ENCODE measurements at regions not wholly inside any gene's neighbourhood (a gene's known extent, or its start where the extent isn't known, plus 50 kb on each side); places are given as distances from the start of the nearest gene placed in this dataset.

DNA sequence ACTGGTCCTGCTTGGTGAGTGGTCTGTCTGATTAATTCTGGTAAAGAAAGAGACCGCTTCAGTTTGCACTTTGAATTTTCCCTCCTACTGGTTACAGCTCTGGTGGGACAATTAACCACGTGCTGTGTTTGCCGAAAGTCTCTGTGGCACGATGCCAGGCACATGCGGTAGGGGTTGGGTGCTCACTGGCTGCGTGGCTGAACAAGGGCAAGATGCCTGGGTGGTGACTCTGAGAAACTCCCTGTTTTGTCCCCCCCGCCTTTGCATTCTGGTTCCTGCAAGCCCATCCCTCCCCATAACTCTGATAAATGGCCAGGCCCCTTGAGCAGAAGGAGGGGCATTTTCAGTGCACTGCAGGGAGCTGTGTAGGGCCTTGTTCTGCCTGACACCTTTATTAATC lies 206.1 kb downstream of the TFCP2L1 start:
- peak; percentile 61 for DNase-seq

DNA sequence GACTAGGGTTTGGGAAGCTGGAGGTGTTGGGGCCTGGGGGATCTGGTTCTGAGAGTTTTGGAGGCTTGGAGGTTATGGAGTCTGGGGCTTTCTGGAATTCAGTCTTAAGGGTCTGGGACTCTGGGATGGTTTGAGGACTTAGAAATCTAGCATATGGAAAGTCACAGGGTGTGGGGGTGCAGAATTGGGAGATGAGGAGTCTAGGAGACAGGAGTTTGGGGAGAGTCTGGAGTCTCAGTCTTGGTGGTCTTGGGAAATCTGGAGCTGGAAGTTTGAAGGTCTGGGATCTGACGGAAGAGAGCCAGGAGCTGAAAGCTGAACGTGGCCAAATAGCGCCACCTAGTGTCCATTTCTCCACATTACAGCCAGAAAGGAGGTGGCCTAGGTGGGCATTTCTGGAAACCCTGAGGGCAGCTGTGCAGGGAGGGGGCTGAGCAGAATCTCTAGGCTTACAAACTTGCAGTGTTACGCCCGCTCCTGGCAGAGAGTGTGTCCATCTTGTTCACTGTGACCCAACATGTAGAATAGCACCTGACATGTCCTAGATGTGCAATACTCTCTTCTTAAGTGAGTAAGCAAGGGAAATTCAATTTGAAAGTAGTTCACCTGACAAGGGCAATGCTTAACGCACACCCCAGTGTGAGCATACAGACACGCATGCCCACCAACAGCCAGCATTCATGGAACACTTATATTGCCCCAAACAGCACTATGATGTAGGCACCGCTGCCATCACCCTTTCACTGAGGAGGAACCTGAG lies 204.8 kb downstream of the TFCP2L1 start:
- peak; percentile 60 for DNase-seq

- DNase-seq: no peak
These were observed 203.3 kb downstream of the TFCP2L1 start for GRCh38 chr2:121081701-121082100.

GRCh38 chr2:121082191-121082590 lies 202.8 kb downstream of the TFCP2L1 start:
- DNase-seq: no peak

DNA sequence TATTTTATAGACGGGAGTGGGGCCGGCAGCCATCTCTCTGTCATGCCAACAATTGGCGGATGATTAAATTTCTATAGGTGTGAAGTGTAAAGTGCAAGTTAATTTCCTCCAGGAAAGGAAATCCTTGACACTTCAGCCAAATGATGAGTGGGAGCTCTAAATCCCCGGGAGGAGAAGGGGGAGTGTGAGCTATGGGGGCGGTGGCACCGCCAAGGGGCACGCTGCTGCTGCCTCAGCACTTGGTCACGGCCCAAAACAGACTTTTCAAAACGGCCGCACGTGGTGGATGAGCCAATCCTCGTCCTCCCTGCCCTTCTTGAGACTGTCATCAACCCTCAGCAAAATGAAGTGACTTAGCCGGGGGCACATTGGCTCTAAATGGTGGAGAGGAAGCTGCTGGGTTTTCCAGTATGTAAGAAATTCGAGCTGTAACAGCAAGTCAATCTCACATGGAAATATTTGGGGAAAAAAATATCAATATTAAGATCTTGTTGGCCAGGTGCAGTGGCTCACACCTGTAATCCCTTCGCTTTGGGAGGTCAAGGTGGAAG lies 200.8 kb downstream of the TFCP2L1 start:
- DNase-seq: no peak

GRCh38 chr2:121085801-121086200 lies 199.2 kb downstream of the TFCP2L1 start:
- no peak for DNase-seq

- DNase-seq: no peak
These were observed 198.6 kb downstream of the TFCP2L1 start for GRCh38 chr2:121086450-121086849.

- DNase-seq: no peak
These were observed 197.9 kb downstream of the TFCP2L1 start for GRCh38 chr2:121087117-121087516.

- DNase-seq: peak; percentile 77
These were observed 196.5 kb downstream of the TFCP2L1 start for GRCh38 chr2:121088251-121089165.

DNA sequence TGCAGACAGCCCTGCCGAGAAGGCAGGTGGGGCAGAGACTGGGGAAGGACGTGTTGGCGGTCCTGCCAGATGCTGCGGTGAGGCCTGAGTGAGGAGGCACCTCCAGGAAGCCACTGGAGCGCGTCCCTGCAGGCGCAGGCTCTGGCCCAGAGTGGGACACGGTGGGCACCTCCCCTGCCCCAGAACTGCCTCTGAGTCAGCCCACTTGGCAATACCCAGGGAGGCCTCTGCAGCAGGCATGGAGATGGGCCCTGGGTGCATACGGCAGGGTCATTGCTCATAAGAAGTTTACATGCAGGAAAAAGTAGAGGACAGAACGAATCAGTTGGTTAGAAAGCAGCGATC lies 195.9 kb downstream of the TFCP2L1 start:
- no peak for DNase-seq

DNA sequence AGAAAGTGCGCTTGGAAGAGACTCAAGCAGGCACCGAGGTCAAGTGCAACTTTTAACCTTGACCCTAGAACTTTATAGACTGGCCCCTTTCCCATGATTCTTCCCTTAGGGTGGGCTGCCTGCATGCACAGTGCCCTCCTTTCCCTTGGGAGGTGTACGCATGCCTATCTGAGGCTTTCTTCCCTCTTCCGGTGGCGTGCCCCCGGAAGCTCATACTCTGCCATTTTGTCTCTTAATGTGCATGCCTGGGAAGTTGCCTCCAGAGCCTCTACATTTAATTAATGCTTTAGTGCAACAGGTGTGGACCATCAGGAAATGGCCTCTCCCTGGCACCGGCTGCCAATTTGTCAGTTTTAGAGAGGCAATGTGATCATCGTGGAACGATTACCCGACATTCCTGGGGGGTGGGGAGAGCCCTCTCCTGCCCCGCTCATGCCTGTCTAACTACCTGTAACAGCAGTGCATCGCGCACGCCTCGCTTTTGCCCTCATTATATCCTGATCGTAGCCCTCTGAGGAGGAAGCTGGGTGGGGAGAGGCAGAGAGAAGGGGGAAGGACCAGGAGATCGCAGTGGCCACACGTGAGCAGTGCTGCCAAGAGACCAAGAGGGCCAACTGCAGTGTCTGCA lies 194.8 kb downstream of the TFCP2L1 start:
- DNase-seq: no peak

DNA sequence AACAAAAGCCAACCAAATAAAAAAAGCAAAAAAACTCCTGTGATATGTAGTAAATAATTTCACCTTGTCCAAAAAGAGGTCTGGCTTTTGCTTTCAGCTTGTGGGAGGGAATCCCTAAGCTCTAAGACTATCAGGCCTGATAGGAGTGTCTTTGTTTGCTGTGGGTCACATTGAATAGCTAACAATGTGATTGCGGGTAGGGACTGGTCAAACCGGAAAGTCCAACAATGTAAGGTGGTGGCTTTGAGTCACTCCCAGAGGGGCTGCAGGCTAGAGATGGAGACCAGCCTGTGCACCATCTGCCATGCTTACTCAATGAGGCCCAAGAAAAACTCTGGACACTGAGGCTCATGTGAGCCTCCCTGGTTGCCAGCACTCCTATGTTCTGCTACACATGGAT lies 192.9 kb downstream of the TFCP2L1 start:
- no peak for DNase-seq

DNA sequence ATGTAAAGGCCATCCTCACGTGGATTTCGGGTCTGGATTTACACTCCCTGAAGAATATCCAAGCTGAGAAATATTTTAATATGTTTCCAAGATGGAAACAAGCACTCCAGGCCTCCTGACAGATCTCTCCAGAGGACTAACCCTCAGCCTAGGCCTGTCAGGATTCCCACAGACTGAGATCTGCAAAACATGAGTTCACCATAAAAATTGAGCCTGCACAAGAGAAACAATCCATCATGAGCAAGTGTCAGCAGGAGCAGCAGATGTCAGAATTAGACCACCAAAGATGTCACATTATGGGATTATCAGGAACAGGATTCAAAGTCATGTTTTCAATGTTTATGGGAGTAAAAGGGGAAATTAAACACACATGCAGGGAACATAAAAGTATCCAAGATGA lies 191.3 kb downstream of the TFCP2L1 start:
- DNase-seq: peak; percentile 20

- peak; percentile 51 for DNase-seq
These were observed 190.9 kb downstream of the TFCP2L1 start for GRCh38 chr2:121094101-121094500.

DNA sequence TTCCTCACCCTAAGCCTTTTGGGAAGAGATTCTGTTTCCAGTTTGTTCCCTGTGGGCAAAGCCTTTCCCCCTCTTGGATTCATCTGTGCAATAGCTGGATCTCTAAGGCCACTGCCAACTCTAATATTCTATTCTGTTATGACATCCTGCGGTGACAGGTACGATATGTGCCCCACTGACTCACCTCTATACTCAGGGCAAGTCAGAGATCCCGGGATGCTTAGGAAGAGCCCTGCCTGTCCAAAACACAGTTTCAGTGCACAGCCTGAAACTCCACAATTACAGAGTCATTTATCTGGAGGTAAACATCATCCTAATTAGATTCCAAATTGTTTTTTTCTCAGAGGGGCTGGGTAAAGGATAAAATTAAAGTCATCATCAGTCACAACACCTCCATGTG lies 190.2 kb downstream of the TFCP2L1 start:
- no peak for DNase-seq

DNA sequence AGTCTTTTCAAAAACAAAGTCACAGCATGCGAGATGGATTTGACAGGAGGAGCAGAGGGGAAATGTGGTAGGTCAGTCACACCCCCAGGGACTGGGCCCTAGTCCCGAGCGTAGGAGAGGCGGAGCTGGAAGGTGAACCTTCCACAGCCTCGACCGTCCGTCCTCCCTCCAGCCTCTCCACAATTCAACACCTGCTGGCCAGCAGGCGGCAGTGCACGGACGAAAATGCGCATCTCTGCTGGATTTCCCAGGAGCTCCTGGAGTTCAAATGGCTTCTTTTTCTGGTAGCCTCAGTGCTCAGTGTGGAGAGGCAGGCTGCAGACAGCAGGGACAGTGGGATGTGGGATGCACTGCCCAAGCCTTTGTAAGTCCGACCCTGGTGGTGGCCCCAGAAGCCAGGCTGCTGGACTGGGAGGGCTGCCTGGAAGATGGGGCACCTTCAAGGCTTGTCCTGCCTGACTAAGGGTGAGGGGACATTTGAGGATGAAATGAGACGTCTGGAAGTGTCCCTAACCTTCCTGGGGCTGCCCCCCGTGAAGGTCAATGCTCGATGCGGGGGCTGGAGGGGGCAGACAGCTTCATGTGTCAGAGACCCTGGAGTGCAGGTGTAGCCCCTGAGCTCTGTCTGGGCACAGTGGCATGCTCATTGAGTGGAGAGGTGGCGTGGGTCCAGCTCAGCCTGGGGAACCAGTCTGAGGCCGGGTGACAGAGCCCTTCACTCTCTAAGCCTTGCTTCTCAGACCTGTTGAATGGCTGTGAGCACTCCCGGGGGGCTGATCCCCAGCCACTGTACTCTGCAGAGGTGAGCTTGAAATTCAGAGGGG lies 189.5 kb downstream of the TFCP2L1 start:
- peak; percentile 41 for DNase-seq

- no peak for DNase-seq
These were observed 188.4 kb downstream of the TFCP2L1 start for GRCh38 chr2:121096611-121097010.

DNA sequence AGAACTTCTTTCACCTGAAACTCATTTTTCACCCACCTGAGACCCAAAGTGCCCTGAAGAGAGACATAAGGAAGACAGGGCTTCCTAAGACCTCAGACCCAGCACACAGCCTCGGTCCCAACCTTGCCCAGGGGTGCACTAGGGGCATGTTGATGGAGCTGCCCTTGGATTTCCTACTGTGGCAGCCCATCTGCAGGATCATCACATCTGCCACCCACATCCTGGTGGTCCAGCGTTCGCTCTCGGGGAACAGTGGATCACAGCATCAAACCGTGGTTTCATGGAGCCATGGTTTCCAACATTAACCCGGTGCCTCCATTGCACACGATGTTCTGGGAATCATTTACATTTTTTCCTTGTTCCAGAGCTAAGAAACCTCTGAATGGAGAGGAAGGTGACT lies 186.4 kb downstream of the TFCP2L1 start:
- no peak for DNase-seq

GRCh38 chr2:121099329-121100290 lies 185.4 kb downstream of the TFCP2L1 start:
- no peak for DNase-seq

- DNase-seq: no peak
These were observed 183.8 kb downstream of the TFCP2L1 start for GRCh38 chr2:121101093-121101715.
